D721Med (cell line): ENCODE measurements at regions not wholly inside any gene's neighbourhood (a gene's known extent, or its start where the extent isn't known, plus 50 kb on each side); places are given as distances from the start of the nearest gene placed in this dataset.

Source experiments
- DNase-seq: peaks from one replicate; pipeline ENCODE4 v3.0.0; 2011; ENCODE audit warnings: low spot score; ENCODE audit not compliant: insufficient read length
- FAIRE-seq: peaks from 2 replicates; lab custom pipeline; 2011; peaks lifted over from hg19 to GRCh38; lab: Jason Lieb, UNC
- CTCF ChIP-seq: IDR thresholded peaks from 2 replicates; pipeline ENCODE4 v1.5.1; 2012; ENCODE audit warnings: mild to moderate bottlenecking, control low read depth; ENCODE audit not compliant: insufficient read depth; ENCODE audit errors: missing control alignments

GRCh38 chr6:77299931-77300330 is 163.4 kb downstream of the HTR1B start:
- no peak for TF ChIP-seq CTCF
- FAIRE-seq (no peak), DNase-seq (no peak)

GRCh38 chr6:77298283-77298682 is 165.0 kb downstream of the HTR1B start:
- no peak for TF ChIP-seq CTCF
- DNase-seq (no peak), FAIRE-seq (no peak)

GRCh38 chr6:77292564-77293546 is 170.4 kb downstream of the HTR1B start:
- FAIRE-seq: no peak
- DNase-seq: no peak
- TF ChIP-seq CTCF: no peak

GRCh38 chr6:77290798-77291197 is 172.5 kb downstream of the HTR1B start:
- FAIRE-seq (no peak), DNase-seq (no peak)
- TF ChIP-seq CTCF: no peak

- no peak for FAIRE-seq
- no peak for DNase-seq
- TF ChIP-seq CTCF: no peak
Measured at GRCh38 chr6:77286541-77286940, 176.8 kb downstream of the HTR1B start.

- FAIRE-seq (no peak), DNase-seq (no peak)
- no peak for TF ChIP-seq CTCF
Measured at GRCh38 chr6:77273929-77274328, 189.4 kb downstream of the HTR1B start.

GRCh38 chr6:77264970-77265369 is 198.3 kb downstream of the HTR1B start:
- DNase-seq (no peak), FAIRE-seq (no peak)
- no peak for TF ChIP-seq CTCF
